ENCODE measurements at regions not wholly inside any gene's neighbourhood (a gene's known extent, or its start where the extent isn't known, plus 50 kb on each side); places are given as distances from the start of the nearest gene placed in this dataset.

- DNase-seq (ENCODE audit: low spot score) = no peak
- ChIA-PET POLR2A (ENCODE audit: low non-redundant PET) (no interaction called here), CTCF (no interaction called here)
- no peak overlapping the region for H3K27ac ChIP-seq
- TF ChIP-seq, protein P1, sequence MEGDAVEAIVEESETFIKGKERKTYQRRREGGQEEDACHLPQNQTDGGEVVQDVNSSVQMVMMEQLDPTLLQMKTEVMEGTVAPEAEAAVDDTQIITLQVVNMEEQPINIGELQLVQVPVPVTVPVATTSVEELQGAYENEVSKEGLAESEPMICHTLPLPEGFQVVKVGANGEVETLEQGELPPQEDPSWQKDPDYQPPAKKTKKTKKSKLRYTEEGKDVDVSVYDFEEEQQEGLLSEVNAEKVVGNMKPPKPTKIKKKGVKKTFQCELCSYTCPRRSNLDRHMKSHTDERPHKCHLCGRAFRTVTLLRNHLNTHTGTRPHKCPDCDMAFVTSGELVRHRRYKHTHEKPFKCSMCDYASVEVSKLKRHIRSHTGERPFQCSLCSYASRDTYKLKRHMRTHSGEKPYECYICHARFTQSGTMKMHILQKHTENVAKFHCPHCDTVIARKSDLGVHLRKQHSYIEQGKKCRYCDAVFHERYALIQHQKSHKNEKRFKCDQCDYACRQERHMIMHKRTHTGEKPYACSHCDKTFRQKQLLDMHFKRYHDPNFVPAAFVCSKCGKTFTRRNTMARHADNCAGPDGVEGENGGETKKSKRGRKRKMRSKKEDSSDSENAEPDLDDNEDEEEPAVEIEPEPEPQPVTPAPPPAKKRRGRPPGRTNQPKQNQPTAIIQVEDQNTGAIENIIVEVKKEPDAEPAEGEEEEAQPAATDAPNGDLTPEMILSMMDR (conservative IDR thresholded peaks at IDR 0.05; ENCODE audit: low read depth) = no peak
Observed at GRCh38 chrX:113956936-113957335, 627.0 kb upstream of the HTR2C start.

DNA sequence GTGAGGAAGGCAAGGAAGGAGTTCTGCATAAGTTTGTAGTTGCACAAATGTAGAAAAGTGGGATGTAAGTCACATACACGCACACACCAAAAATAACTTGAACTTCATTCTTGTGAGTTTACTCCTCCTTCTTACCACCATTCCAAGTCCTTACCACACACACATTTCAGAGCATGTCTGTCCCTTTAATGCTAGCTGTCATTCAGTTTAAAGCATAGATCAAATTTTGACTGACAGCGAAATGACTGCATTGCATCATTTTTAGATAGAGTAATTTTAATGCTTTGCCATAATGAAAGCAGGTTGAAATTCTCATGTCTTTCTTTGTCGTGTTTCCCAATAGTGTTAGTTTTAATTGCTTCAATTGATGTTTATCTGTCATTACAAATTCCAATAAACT, 629.6 kb upstream of the HTR2C start:
- no peak for DNase-seq (ENCODE audit: low spot score)
- TF ChIP-seq, protein P1 (conservative IDR thresholded peaks at IDR 0.05; ENCODE audit: low read depth) = no peak
- CTCF ChIA-PET = no interaction called here
- H3K27ac ChIP-seq = no peak overlapping the region
- POLR2A ChIA-PET (ENCODE audit: low non-redundant PET) = no interaction called here

GRCh38 chrX:113950081-113950678, 633.7 kb upstream of the HTR2C start:
- POLR2A ChIA-PET (ENCODE audit: low non-redundant PET) = no interaction called here
- no peak for DNase-seq (ENCODE audit: low spot score)
- no peak overlapping the region for H3K27ac ChIP-seq
- CTCF ChIA-PET = interaction anchor here (0.6 kb wide), 1 partner anchor 57 kb away, joined by 4 read pairs; no protein-coding TSS in a partner anchor
- TF ChIP-seq, protein P1 (conservative IDR thresholded peaks at IDR 0.05; ENCODE audit: low read depth) = no peak

DNA sequence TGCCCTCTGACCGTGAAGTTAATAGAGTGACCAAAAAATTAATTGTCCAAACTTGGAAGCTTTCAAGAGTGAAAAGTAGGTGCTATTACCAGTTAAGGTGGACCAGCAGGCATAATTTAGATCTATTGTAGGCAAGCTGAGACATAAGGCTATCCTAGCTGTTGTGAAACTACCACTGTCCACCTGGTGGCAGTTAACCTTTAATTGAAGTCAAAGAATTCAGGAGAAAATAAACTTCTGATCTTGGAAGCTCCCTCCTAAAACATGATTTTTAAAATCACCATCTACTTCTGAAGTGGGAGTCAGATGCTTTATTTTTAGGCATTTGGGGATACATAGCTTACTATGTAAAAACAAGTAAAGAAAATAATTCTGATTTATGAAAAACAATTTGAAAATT, 636.3 kb upstream of the HTR2C start:
- no peak overlapping the region for H3K27ac ChIP-seq
- POLR2A ChIA-PET (ENCODE audit: low non-redundant PET) = no interaction called here
- CTCF ChIA-PET = interaction anchor here (0.6 kb wide), 1 partner anchor 18 kb away, joined by 5 read pairs; no protein-coding TSS in a partner anchor
- TF ChIP-seq, protein P1 (conservative IDR thresholded peaks at IDR 0.05; ENCODE audit: low read depth) = no peak
- peak; percentile 0 for DNase-seq (ENCODE audit: low spot score)

- no peak overlapping the region for H3K27ac ChIP-seq
- TF ChIP-seq, protein P1 (conservative IDR thresholded peaks at IDR 0.05; ENCODE audit: low read depth) = no peak
- DNase-seq (ENCODE audit: low spot score) = no peak
- ChIA-PET POLR2A (ENCODE audit: low non-redundant PET) (no interaction called here), CTCF (interaction anchor here (0.7 kb wide), 1 partner anchor 271 kb away, joined by 4 read pairs; no protein-coding TSS in a partner anchor)
Observed at GRCh38 chrX:113935518-113935917, 648.4 kb upstream of the HTR2C start.

GRCh38 chrX:113933931-113934330, 650.0 kb upstream of the HTR2C start:
- TF ChIP-seq, protein P1 (conservative IDR thresholded peaks at IDR 0.05; ENCODE audit: low read depth) = no peak
- ChIA-PET POLR2A (ENCODE audit: low non-redundant PET) (no interaction called here), CTCF (interaction anchor here (0.9 kb wide), 1 partner anchor 1026 kb away, joined by 4 read pairs; no protein-coding TSS in a partner anchor)
- DNase-seq (ENCODE audit: low spot score) = no peak
- H3K27ac ChIP-seq = no peak overlapping the region
